ENCODE measurements at regions not wholly inside any gene's neighbourhood (a gene's known extent, or its start where the extent isn't known, plus 50 kb on each side); places are given as distances from the start of the nearest gene placed in this dataset.

GRCh38 chr4:177986236-177986635, 544.0 kb upstream of the AGA start:
- Mint-ChIP-seq H3K36me3 (ENCODE audit: low read depth, unreplicated experiment) (no peaks in the 10 kb centered on the region), H3K27ac (ENCODE audit: unreplicated experiment) (no peak overlapping the region), H3K4me3 (ENCODE audit: unreplicated experiment) (no peak overlapping the region), H3K27me3 (ENCODE audit: low read depth, unreplicated experiment) (no peaks in the 10 kb centered on the region), H3K4me1 (ENCODE audit: low read depth, unreplicated experiment) (no peaks in the 10 kb centered on the region), H3K9me3 (ENCODE audit: unreplicated experiment) (no peaks in the 10 kb centered on the region)
- no peaks in the 10 kb centered on the region for H3K4me1 ChIP-seq (ENCODE audit: insufficient read depth, low read length)
- no peak for TF ChIP-seq CTCF (IDR thresholded peaks at IDR 0.05; ENCODE audit: insufficient read depth, low read depth, low read length)
- TF ChIP-seq EZH2 (IDR thresholded peaks at IDR 0.05; ENCODE audit: insufficient read depth, low read length) = no peak
- DNase-seq (ENCODE audit: low read depth) (no peak), FAIRE-seq (no peak)
- no peak overlapping the region for H3K4me2 ChIP-seq (ENCODE audit: low read length)
- H3K36me3 ChIP-seq (ENCODE audit: insufficient read depth, low read length) = no peaks in the 10 kb centered on the region
- no peaks in the 10 kb centered on the region for H3K79me2 ChIP-seq (ENCODE audit: insufficient read depth, low read length)
- H4K20me1 ChIP-seq (ENCODE audit: insufficient read depth, low read length) = no peaks in the 10 kb centered on the region
- H3K27me3 ChIP-seq (ENCODE audit: insufficient read depth, low read length) = no peaks in the 10 kb centered on the region
- no peak overlapping the region for H3K27ac ChIP-seq (ENCODE audit: low read depth, low read length)
- no peak overlapping the region for H3K9ac ChIP-seq (ENCODE audit: low read length)
- no peaks in the 10 kb centered on the region for H3K9me3 ChIP-seq (ENCODE audit: insufficient read depth, low read depth, low read length)
- no peak overlapping the region for H3K4me3 ChIP-seq (ENCODE audit: insufficient read depth, low read depth, low read length)
- H2AFZ ChIP-seq (ENCODE audit: low read depth, low read length) = no peak overlapping the region

- TF ChIP-seq EZH2 (IDR thresholded peaks at IDR 0.05; ENCODE audit: insufficient read depth, low read length) (no peak), CTCF (IDR thresholded peaks at IDR 0.05; ENCODE audit: insufficient read depth, low read depth, low read length) (no peak)
- no peak overlapping the region for H3K27ac ChIP-seq (ENCODE audit: low read depth, low read length)
Measured at GRCh38 chr4:177987896-177988295, 545.7 kb upstream of the AGA start.

GRCh38 chr4:177989503-177990201, 547.4 kb upstream of the AGA start:
- Histone ChIP-seq H3K9ac (ENCODE audit: low read length) (no peak overlapping the region), H3K4me1 (ENCODE audit: insufficient read depth, low read length) (no peaks in the 10 kb centered on the region), H3K27ac (ENCODE audit: low read depth, low read length) (no peak overlapping the region), H3K79me2 (ENCODE audit: insufficient read depth, low read length) (no peaks in the 10 kb centered on the region), H4K20me1 (ENCODE audit: insufficient read depth, low read length) (no peaks in the 10 kb centered on the region), H3K36me3 (ENCODE audit: insufficient read depth, low read length) (no peaks in the 10 kb centered on the region), H3K9me3 (ENCODE audit: insufficient read depth, low read depth, low read length) (no peaks in the 10 kb centered on the region), H3K4me3 (ENCODE audit: insufficient read depth, low read depth, low read length) (no peak overlapping the region), H2AFZ (ENCODE audit: low read depth, low read length) (no peak overlapping the region), H3K27me3 (ENCODE audit: insufficient read depth, low read length) (no peaks in the 10 kb centered on the region), H3K4me2 (ENCODE audit: low read length) (no peak overlapping the region)
- DNase-seq (ENCODE audit: low read depth) (no peak), FAIRE-seq (no peak)
- TF ChIP-seq EZH2 (IDR thresholded peaks at IDR 0.05; ENCODE audit: insufficient read depth, low read length) (no peak), CTCF (IDR thresholded peaks at IDR 0.05; ENCODE audit: insufficient read depth, low read depth, low read length) (no peak)
- Mint-ChIP-seq H3K4me3 (ENCODE audit: unreplicated experiment) (no peak overlapping the region), H3K27me3 (ENCODE audit: low read depth, unreplicated experiment) (no peaks in the 10 kb centered on the region), H3K4me1 (ENCODE audit: low read depth, unreplicated experiment) (no peaks in the 10 kb centered on the region), H3K27ac (ENCODE audit: unreplicated experiment) (no peak overlapping the region), H3K9me3 (ENCODE audit: unreplicated experiment) (no peaks in the 10 kb centered on the region), H3K36me3 (ENCODE audit: low read depth, unreplicated experiment) (no peaks in the 10 kb centered on the region)

More at GRCh38 chr4:177987896-177988295, 545.7 kb upstream of the AGA start:
- Mint-ChIP-seq H3K27ac (ENCODE audit: unreplicated experiment) (no peak overlapping the region), H3K9me3 (ENCODE audit: unreplicated experiment) (no peaks in the 10 kb centered on the region), H3K4me3 (ENCODE audit: unreplicated experiment) (no peak overlapping the region), H3K4me1 (ENCODE audit: low read depth, unreplicated experiment) (no peaks in the 10 kb centered on the region), H3K27me3 (ENCODE audit: low read depth, unreplicated experiment) (no peaks in the 10 kb centered on the region), H3K36me3 (ENCODE audit: low read depth, unreplicated experiment) (no peaks in the 10 kb centered on the region)
- H4K20me1 ChIP-seq (ENCODE audit: insufficient read depth, low read length) = no peaks in the 10 kb centered on the region
- H3K4me3 ChIP-seq (ENCODE audit: insufficient read depth, low read depth, low read length) = no peak overlapping the region
- H3K79me2 ChIP-seq (ENCODE audit: insufficient read depth, low read length) = no peaks in the 10 kb centered on the region
- no peaks in the 10 kb centered on the region for H3K27me3 ChIP-seq (ENCODE audit: insufficient read depth, low read length)
- no peak overlapping the region for H2AFZ ChIP-seq (ENCODE audit: low read depth, low read length)
- FAIRE-seq (no peak), DNase-seq (ENCODE audit: low read depth) (no peak)
- H3K4me1 ChIP-seq (ENCODE audit: insufficient read depth, low read length) = no peaks in the 10 kb centered on the region
- no peak overlapping the region for H3K4me2 ChIP-seq (ENCODE audit: low read length)
- H3K36me3 ChIP-seq (ENCODE audit: insufficient read depth, low read length) = no peaks in the 10 kb centered on the region
- no peak overlapping the region for H3K9ac ChIP-seq (ENCODE audit: low read length)
- H3K9me3 ChIP-seq (ENCODE audit: insufficient read depth, low read depth, low read length) = no peaks in the 10 kb centered on the region
